ENCODE measurements at regions not wholly inside any gene's neighbourhood (a gene's known extent, or its start where the extent isn't known, plus 50 kb on each side); places are given as distances from the start of the nearest gene placed in this dataset.
A peak's percentile ranks its signal among the peaks of the same experiment; 100 is the strongest.

DNA sequence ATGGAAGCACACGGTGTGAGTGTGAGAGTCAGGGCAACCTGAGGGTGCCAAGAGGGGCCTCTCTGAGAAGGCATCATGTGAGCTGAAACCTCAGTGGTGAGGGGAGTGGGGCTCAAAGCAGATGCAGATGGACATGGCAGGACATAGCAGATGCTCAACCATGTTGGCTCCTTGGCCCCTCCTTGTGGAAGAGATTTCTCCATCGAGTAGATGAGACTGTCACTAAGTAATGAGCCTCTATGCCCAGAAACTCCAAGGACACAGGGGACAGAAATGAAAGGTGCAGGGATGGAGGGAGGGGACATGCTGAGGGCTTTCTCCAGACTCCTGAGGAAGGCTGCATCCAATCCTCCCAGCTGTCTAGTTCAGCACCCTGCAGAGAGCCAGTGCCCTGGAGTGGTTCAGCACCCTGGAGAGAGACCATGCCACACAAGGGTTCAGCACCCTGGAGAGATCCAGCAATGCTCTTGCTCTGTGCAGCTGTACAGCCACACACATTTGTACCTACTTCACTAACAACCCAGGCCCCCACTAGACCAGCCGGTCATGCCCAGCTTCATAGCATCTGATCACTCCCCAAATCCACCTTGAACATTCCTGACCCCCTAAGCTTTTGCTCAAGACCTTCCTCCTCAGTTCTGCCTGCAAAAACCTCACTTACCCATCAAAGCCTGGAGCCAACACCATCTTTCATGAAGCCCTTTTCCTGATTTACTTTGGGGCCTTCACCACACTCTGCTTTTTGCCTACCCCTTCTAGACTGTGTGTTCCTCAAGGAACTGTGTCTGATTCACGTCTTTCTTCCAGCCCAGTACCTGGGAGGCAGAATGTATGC, 252.0 kb downstream of the CTTN start (continued):
- TF ChIP-seq SKI (IDR thresholded peaks at IDR 0.05; ENCODE audit: partially characterized antibody): no peak
- peak; percentile 96; the same call in 1 of the 2 replicates for TF ChIP-seq KDM3A (CRISPR knock-in tag; IDR thresholded peaks at IDR 0.05; ENCODE audit: low read depth)
- peak; percentile 99 for TF ChIP-seq ZNF883 (CRISPR knock-in tag; IDR thresholded peaks at IDR 0.05; ENCODE audit: not compliant biosample characterization)
- no peak for TF ChIP-seq FOXK2 (IDR thresholded peaks at IDR 0.05)
- no peak for TF ChIP-seq MBNL3 (CRISPR knock-in tag; conservative IDR thresholded peaks at IDR 0.05)
- peak; percentile 92 for TF ChIP-seq ZNF878 (CRISPR knock-in tag; IDR thresholded peaks at IDR 0.05)
- TF ChIP-seq STAG1 (CRISPR knock-in tag; IDR thresholded peaks at IDR 0.05): peak; percentile 48
- no peak for TF ChIP-seq RFX1 (IDR thresholded peaks at IDR 0.05)
- TF ChIP-seq, protein P1, sequence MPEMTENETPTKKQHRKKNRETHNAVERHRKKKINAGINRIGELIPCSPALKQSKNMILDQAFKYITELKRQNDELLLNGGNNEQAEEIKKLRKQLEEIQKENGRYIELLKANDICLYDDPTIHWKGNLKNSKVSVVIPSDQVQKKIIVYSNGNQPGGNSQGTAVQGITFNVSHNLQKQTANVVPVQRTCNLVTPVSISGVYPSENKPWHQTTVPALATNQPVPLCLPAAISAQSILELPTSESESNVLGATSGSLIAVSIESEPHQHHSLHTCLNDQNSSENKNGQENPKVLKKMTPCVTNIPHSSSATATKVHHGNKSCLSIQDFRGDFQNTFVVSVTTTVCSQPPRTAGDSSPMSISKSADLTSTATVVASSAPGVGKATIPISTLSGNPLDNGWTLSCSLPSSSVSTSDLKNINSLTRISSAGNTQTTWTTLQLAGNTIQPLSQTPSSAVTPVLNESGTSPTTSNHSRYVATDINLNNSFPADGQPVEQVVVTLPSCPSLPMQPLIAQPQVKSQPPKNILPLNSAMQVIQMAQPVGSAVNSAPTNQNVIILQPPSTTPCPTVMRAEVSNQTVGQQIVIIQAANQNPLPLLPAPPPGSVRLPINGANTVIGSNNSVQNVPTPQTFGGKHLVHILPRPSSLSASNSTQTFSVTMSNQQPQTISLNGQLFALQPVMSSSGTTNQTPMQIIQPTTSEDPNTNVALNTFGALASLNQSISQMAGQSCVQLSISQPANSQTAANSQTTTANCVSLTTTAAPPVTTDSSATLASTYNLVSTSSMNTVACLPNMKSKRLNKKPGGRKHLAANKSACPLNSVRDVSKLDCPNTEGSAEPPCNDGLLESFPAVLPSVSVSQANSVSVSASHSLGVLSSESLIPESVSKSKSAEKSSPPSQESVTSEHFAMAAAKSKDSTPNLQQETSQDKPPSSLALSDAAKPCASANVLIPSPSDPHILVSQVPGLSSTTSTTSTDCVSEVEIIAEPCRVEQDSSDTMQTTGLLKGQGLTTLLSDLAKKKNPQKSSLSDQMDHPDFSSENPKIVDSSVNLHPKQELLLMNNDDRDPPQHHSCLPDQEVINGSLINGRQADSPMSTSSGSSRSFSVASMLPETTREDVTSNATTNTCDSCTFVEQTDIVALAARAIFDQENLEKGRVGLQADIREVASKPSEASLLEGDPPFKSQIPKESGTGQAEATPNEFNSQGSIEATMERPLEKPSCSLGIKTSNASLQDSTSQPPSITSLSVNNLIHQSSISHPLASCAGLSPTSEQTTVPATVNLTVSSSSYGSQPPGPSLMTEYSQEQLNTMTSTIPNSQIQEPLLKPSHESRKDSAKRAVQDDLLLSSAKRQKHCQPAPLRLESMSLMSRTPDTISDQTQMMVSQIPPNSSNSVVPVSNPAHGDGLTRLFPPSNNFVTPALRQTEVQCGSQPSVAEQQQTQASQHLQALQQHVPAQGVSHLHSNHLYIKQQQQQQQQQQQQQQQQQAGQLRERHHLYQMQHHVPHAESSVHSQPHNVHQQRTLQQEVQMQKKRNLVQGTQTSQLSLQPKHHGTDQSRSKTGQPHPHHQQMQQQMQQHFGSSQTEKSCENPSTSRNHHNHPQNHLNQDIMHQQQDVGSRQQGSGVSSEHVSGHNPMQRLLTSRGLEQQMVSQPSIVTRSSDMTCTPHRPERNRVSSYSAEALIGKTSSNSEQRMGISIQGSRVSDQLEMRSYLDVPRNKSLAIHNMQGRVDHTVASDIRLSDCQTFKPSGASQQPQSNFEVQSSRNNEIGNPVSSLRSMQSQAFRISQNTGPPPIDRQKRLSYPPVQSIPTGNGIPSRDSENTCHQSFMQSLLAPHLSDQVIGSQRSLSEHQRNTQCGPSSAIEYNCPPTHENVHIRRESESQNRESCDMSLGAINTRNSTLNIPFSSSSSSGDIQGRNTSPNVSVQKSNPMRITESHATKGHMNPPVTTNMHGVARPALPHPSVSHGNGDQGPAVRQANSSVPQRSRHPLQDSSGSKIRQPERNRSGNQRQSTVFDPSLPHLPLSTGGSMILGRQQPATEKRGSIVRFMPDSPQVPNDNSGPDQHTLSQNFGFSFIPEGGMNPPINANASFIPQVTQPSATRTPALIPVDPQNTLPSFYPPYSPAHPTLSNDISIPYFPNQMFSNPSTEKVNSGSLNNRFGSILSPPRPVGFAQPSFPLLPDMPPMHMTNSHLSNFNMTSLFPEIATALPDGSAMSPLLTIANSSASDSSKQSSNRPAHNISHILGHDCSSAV (CRISPR knock-in tag; IDR thresholded peaks at IDR 0.05; ENCODE audit: borderline replicate concordance): peak; percentile 93; the same call in 1 of the 2 replicates
- TF ChIP-seq ZNF776 (CRISPR knock-in tag; IDR thresholded peaks at IDR 0.05): peak; percentile 99
- no peak for TF ChIP-seq POGZ (CRISPR knock-in tag; IDR thresholded peaks at IDR 0.05)
- peak; percentile 98 for TF ChIP-seq NRL (CRISPR knock-in tag; IDR thresholded peaks at IDR 0.05; ENCODE audit: borderline replicate concordance)
- TF ChIP-seq TOE1 (CRISPR knock-in tag; IDR thresholded peaks at IDR 0.05): peak; percentile 99; the same call in 1 of the 2 replicates
- TF ChIP-seq AGO2 (optimal IDR thresholded peaks at IDR 0.05; ENCODE audit: low read depth, low read length): no peak
- peak; percentile 96 for TF ChIP-seq POGK (CRISPR knock-in tag; conservative IDR thresholded peaks at IDR 0.05)
- peak; percentile 99 for TF ChIP-seq ZSCAN20 (CRISPR knock-in tag; IDR thresholded peaks at IDR 0.05; ENCODE audit: borderline replicate concordance)
- no peak for TF ChIP-seq MAFF (IDR thresholded peaks at IDR 0.05; ENCODE audit: low read depth, low read length)
- TF ChIP-seq, protein P2, sequence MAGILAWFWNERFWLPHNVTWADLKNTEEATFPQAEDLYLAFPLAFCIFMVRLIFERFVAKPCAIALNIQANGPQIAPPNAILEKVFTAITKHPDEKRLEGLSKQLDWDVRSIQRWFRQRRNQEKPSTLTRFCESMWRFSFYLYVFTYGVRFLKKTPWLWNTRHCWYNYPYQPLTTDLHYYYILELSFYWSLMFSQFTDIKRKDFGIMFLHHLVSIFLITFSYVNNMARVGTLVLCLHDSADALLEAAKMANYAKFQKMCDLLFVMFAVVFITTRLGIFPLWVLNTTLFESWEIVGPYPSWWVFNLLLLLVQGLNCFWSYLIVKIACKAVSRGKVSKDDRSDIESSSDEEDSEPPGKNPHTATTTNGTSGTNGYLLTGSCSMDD (CRISPR knock-in tag; IDR thresholded peaks at IDR 0.05): peak; percentile 99
- peak in 1 of 2 experiments; percentile 69; a peak in 1 of 4 replicates for TF ChIP-seq NR2F1 (CRISPR knock-in tag; IDR thresholded peaks at IDR 0.05)
